Stimulated activated CD4-positive, alpha-beta T cell treated with anti-CD3 and anti-CD28 coated beads, Interleukin-4, amount 100 ng/mL, for 1 hour (primary cell): ENCODE measurements at regions not wholly inside any gene's neighbourhood (a gene's known extent, or its start where the extent isn't known, plus 50 kb on each side); places are given as distances from the start of the nearest gene placed in this dataset.
A peak's percentile ranks its signal among the peaks of the same experiment; 100 is the strongest.
"Not testable (repeated sequence)": the region's sequence is repeated elsewhere in the genome, so short reads cannot be mapped to it uniquely, and the experiment has no call there.

Experiments
- DNase-seq: peaks from one replicate; pipeline ENCODE4 v3.0.0-alpha.2; 2020

DNA sequence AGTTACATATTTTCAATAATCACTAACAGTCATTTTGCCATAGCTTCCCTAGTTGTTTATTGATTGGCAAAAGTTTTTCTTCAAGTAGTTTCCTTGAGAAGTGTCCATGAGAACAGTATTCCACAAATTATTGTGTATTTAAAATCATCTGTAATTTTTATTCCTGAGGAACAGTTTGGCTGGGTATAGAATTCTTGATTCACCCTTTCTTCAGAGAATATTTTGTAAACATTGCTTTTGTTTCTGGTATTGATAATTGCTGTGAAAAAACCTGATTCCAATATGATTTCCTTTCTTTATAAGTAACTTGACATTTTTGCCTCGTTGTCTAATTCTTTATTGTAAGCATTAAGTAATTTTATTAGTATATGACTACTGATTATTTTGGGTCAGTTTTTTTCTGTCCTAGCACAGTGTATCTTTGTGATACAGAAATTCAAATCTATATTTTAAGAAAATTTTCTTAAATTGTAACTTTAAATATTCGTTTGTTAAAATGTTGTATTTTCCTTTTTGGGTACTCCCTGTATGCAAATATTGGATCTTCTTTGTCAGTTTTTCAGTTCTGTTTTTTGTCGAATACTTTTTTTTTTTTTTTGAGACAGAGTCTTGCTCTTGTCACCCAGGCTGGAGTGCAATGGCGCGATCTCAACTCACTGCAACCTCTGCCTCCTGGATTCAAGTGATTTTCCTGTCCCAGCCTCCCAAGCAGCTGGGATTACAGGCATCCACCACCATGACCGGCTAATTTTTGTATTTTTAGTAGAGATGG is 162.0 kb upstream of the ATP2B1 start:
- no peak for DNase-seq

DNA sequence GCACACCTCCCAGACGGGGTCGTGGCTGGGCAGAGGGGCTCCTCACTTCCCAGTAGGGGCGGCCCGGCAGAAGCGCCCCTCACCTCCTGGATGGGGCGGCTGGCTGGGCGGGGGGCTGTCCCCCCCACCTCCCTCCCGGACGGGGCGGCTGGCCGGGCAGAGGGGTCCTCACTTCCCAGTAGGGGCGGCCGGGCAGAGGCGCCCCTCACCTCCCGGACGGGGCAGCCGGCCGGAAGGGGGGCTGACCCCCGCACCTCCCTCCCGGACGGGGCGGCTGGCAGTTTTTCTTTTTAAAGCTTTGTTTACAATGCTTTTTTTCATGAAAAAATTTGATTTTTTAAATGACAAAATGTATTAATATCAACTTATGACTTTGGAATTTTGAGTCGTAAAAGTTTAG is 159.0 kb upstream of the ATP2B1 start:
- not testable (repeated sequence) for DNase-seq

DNA sequence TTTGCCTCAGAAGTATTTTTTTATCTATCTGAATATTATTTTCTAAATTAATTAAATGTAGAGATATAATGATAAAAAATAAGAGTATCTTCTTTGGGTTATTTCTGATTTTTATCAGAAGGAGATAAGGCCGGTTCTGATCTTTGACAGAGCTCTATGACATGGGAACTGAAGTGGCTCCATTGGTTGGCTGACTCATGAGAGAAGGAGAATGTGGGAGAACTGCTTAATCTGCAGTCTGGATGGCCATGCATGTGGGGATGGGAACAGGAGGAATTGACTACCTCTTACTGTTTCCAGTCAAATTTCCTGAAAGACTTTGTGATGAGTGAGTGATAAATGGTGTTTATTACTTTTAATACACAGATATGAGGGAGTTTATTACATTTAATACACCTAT is 155.8 kb upstream of the ATP2B1 start:
- no peak for DNase-seq

DNA sequence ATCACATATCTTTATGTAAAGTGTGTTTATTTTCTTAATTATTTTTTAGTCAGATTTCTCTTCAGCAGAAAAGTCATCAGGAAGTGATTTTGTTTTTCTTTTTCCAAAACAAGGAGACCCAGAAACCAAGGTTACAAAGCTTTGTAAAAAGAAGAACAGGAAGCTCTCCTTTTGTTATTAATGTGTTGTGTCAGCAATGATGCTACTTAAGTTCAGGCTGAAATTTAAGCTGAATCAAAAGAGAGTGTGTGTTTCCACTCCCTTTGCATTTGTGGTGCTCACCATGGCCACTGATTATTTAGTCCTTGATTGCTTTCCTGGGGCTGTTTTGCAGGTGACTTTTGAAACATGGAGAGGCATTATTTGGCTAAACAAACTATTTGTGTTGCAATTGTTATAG is 155.3 kb upstream of the ATP2B1 start:
- DNase-seq, result no peak

DNA sequence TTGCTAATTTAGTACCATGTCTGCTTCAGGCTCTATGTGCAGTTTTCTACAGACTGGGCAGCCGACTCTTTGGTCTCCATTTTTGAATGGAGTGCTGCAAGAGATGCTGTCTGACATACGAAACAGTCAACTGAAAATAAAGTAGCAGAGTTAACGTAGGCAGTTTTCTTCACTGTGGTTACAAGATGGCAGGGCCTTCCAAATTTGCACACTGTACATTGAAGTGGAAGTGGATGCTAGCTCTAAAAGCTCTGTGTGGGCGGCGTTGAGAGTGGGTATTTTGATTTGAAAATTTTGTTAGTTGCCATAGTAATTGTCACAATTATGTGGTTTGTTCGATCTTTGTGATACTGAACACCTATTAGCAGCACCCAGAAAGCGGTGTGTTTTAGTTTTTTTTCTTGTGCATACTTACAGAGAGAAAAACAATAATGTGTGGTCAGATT is 154.9 kb upstream of the ATP2B1 start:
- peak; percentile 29 for DNase-seq

DNA sequence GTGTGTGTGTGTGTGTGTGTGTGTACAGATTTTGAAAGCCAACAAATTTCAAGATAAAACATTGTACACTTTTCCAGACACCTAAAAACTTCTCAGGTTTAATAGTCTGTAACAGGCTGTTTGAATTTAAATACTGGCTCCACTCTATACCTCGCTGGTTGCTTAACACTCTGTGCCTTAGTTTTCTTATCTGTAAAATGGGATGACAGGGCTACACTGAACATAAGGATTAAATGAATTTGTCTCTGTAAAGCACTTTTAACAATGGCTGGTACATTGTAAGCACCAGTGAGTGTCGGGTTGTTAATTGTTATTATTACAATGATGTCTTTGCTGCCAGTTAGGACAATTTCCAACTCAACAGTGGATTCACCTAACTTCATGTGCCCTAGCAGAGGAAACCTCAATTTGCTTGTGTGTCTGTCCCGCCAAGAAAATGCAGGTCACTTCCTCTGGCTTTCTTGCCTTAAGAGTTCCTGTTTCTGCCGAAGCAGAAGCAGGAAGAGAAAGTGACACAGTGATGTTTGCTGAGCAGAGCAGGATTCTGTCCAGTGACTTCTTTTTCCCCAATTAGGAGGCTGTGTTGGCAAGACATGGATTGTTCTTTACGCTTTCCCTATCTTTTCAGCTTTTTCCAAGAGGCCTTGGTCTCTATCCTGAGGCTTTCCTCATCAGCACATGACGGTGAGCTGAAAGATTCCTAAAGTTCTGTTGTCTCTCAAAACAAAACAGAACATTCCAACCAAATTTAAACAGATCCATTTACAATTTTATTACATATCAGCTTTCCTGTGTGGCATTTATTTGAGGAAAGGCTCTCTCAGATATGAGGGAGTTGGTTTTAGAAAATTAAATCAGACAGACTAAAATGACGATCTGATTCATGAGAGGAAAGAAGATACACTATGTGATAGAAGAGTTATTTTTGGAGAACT is 154.1 kb upstream of the ATP2B1 start:
- no peak for DNase-seq

DNA sequence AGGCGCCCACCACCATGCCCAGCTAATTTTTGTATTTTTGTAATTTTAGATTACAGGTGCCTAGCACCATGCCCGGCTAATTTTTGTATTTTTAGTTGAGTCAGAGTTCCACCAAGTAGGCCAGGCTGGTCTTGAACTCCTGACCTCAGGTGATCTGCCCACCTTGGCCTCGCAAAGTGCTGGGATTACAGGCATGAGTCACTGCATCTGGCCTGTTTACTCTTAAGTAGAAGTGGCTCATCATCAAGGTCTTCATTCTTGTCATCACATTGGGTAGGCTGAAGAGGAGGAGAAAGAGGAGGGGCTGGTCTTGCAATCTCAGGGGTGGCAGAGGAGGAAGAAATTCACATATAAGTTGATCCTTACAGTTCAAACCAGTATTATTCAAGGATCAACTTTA is 152.4 kb upstream of the ATP2B1 start:
- DNase-seq, result peak; percentile 10

DNA sequence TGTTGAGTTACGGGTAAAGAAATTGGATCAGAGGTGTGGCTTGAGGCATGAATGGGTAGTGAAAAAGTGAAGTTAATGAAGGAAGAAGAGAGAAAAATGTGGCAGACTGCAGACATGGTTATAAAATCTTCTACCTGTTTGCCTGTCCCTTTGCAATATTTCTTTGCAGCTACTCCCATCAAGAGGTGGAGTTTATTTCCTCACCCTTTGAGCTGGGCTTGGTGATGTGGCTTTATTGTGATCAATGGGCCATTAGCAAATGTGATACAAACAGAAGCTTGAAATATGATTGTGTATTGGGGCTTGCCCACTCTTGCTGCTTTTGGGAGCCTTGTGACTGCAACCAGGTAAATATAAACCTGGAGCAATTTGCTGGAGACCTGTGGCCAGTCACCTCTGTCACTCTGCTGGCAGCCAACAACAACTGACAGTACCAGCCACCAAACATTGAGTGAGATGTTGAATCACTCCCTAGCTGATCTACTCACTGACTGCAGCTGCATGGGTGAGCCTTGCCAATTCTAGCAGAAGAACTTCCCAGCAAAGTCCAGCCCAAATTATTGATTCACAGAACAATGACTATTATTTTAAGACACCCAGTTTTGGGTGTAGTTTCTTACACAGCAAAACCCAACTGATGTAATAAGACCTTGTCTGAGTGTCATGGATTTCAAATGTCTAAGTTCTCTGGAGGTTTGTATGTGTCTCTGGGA is 151.0 kb upstream of the ATP2B1 start:
- no peak for DNase-seq

DNA sequence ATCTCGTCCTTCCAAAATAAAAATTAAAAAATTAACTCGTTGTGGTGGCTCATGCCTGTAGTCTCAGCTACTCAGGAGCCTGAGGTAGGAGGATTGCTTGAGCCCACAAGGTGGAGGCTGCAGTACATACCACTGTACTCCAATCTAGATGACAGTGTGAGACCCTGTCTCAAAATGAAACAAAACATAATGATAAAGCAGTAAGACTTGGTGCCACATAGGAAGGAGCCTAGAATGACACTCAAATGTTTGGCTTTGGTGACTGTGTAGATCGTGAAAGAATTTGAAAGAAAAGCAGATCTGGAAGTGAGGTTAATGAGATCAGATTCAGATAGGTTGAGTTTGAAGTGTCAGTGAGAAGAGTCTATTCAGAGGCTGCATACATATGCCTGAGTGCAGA is 150.1 kb upstream of the ATP2B1 start:
- DNase-seq, result no peak

DNA sequence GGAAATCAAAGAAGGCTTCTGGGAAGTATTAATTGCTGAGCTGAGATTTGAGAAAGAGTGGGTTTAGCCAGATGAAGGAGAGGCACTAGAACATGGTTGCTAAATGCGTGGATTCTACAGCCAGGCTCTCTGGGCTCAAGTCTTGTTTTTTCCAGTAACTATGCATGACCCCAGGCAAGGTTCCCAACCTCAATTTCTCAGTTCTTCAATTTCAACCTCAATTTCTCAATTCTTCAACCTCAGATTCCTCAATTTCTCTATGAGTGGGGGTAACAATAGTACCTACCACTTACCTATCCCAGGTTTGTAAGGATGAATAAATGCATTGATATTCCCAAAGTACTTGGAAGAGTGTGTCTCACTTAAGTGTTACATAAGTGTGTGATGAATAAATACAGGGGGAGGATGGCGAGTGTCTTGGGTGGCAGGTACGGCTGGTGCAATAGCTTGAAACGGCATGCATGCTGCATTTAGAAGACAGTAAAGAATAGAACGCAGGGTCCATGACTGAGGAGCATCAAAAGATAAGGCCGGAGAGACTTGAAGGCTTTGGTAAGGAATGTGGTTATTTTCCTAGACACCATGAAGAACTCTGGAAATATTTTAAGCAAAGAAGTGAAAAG is 149.1 kb upstream of the ATP2B1 start:
- DNase-seq, result no peak

DNA sequence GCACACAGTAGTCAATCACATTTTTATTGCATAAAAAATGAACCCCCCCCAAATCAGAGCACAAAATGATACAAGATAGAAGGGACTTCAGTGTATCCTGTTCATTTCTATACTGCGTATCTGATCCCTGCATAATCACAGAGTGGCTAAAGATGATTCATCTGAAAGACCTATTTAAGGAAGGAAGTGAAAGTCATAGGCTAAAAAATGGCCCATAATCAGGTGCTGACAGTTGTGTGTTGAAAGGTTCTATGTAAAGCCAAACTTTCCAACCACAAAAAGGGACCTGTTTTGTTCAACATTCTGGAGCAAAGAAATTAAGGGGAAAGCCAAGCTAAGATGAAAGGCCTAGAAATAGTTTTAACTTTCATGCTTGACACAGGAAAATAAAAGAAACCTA is 147.8 kb upstream of the ATP2B1 start:
- no peak for DNase-seq

DNA sequence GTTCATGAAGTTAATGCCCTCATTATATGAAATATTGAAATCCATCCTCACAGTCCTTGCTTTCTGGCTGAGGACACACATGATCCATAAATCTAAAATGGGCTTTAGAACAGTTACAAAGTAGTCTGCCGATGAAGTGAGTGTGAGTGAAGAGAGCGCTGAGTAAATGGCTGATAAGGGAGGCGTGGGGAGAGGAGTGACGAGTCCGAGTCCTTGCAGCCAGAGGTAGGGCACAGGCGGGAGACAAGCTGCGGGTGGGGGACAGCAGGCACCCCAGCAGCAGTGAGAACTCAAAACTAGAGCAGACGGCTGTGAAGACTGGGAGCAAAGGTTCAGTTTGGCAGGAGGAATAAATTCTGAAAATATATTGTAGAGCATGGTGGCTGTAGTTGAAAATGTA is 140.1 kb upstream of the ATP2B1 start:
- DNase-seq, result no peak

DNA sequence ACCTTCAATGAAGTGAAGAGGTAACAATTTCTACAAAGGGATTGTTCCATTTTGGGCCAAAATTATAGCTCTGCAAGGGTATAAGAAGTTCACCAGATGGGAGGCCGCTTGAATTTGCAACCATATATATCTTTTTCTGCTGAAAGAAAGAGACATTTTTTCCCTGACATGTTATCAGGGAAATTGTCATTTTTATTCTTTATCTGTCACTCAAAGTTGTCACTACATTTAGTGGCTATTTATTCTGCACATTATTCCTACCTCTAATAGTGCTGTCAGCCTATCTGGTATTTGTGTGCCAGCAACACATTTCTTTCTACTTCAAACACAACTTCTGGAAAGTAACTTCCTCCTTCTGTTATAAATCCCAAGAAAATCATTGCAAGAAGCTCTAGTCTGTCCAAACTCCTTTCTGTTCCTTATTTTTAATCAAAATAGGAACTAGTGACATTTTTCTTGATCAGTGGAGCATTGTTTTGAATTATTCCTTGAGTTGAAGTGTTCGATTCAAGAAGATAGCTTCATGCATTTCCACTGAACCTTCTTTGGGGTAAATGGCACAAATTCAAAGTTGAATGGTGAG is 137.9 kb upstream of the ATP2B1 start:
- DNase-seq, result no peak

DNA sequence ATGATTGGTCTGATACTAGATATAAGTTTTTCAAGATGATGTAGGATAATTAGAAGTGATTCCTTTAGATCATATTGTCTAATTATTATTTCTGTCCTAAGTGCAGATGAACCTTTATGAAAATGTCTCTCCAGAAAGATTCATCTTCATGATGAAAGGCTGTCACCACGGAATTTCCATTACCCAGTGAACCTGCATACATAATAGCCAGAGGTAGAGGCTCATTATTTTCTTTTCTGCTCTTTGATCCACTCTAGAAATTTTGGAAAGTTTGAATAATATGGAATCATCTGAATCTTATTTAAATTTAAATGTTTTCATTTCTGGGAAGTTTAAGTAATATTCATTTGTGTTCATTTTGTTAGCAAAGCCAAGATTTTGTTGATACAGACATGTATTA is 137.1 kb upstream of the ATP2B1 start:
- no peak for DNase-seq

DNA sequence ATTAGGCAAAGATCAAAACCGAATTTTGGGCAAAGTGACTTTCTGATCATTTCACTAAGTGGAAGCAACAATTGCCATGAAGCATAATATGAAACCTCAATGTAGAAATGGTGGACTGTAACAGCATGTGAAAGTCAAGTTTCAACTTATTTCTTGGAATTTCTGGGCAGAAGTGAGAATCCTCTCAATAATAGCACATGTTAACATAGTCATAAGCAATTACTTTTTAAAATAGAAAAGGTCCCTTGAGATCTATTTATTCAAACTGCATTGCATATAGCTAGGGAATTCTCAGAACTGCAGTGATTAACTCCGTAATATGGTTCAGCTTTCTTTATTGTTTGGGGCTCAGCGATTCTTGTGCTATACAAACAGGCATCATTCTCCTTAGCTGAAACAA is 136.7 kb upstream of the ATP2B1 start:
- no peak for DNase-seq

DNA sequence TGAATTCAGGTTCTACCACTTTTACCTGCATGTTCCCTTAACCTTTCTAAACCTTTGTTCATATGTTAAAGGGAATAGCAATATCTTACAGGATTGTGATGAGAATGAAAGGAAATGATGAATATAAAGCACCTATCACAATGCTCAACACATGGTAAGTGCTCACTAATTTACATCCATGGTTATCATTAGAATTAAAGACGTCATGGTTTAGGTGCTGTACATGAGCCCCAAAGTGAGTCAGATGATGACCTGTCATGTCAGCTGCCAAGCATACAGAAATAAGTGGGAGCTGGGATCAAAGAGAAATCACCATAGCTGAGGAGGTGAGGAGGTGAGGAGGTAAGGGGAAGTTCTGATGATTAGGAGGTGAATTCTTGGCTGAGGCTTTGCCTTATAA is 135.9 kb upstream of the ATP2B1 start:
- DNase-seq, result no peak

DNA sequence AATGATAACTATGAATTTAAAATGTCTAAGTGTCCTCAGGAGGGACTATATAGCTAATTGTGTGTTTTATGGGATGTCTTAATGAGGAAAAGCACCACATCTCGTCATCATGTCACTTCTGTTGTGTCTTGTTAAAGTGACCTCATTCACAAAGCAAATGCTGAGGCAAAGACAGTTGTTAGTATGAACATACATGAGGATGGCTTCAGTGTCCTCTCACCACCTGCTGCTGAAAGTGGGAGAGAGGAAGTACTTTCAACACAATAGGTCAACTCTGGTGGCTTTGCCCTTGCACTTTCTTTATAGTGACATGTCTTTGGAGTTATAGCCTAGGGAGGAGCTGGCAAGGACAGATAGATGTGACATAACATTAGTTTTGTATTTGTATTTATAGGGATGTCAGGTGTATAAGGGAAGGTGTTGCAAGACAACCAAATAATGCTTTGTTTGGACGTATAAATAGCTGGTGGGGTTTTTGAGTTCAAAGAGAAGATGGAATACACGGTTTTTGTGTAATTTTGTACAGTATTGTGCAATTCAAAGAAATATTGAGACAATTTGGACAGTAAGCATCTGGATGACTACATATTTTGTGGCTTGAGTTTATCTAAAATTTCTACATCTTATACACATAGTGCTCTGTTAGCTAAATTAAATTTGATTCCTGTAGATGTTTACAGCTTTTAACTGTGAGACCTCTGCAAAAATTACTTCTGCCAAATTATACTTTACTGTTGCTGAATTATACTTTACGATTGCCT is 131.7 kb upstream of the ATP2B1 start:
- no peak for DNase-seq

DNA sequence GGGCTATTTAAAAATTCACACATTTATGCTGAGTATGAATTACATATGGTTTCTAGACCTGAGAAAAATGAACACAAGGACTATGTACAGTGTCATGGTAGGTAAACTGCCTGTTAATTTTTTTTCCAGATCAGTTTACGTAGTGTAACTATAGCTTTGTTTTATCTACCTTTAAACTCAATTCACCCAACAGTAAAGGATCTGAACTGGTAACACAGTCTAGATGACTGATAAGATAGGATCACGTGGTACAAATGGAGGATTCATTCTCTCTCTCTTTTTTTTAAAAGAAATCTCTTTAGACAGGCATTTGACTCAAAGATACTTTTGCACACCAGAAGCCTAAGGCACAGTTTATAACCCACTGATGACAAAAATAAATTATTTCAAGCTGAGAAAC is 130.8 kb upstream of the ATP2B1 start:
- no peak for DNase-seq

DNA sequence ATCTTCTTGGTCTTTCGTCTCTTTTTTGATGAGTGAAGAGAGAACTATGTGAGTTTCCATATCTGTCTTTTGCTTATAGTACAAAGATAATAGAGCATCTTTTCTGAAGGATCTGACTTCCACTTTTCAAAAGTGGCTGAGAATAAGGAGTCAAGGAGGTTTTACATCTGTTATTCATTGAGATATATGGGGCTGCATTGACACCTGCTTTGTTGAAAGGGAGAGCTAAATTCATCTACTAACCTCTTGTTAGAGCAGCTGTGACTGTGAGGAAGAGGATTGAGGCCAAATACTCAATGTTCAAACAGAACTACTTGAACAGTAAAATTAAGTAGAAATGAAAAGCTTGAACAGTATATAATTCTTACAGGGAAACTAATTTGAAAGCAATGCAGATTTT is 130.2 kb upstream of the ATP2B1 start:
- DNase-seq, result no peak

DNA sequence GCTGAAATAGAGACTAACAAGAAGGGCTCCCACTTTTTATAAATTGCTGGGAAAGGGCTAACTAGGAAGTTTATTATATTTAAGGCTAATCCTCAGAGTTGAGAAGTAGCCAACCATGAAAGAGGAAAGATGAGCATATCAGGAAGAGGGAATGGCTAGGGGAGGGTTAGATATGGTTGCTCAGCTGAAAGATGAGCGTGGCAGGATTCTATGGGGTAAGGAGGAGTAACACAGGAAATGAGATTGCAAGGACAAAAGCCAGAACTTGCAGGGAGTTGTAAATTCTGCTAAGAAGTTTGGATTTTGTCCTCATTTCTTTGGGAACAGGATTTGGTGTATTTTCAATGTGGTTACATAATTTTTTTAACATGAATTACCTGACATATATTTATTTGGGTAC is 127.4 kb upstream of the ATP2B1 start:
- no peak for DNase-seq

DNA sequence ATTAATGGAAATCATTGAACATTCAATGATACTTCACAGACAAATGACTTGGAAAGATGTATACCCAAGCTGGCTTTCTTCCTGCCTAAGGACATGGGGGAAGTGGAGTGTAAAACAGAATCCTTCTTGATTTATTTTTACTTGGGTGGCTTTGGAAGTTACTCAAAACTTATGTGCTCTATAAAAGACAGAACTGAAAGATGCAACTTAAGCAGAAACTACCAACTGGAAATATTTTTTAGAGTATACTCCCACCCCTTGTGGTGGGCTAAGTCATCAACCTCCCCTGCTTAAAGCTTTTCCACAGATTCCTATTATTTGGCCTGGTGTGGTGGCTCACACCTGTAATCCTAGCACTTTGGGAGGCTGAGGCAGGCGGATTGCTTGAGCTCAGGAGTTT is 126.0 kb upstream of the ATP2B1 start:
- no peak for DNase-seq
